ENCODE measurements at regions not wholly inside any gene's neighbourhood (a gene's known extent, or its start where the extent isn't known, plus 50 kb on each side); places are given as distances from the start of the nearest gene placed in this dataset.

GRCh38 chr6:115058414-115059211 is 715.8 kb upstream of the HS3ST5 start:
- TF ChIP-seq POLR2A (IDR thresholded peaks at IDR 0.05; ENCODE audit: extremely low read depth, insufficient read length) = no peak
- TF ChIP-seq, protein P1, sequence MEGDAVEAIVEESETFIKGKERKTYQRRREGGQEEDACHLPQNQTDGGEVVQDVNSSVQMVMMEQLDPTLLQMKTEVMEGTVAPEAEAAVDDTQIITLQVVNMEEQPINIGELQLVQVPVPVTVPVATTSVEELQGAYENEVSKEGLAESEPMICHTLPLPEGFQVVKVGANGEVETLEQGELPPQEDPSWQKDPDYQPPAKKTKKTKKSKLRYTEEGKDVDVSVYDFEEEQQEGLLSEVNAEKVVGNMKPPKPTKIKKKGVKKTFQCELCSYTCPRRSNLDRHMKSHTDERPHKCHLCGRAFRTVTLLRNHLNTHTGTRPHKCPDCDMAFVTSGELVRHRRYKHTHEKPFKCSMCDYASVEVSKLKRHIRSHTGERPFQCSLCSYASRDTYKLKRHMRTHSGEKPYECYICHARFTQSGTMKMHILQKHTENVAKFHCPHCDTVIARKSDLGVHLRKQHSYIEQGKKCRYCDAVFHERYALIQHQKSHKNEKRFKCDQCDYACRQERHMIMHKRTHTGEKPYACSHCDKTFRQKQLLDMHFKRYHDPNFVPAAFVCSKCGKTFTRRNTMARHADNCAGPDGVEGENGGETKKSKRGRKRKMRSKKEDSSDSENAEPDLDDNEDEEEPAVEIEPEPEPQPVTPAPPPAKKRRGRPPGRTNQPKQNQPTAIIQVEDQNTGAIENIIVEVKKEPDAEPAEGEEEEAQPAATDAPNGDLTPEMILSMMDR (IDR thresholded peaks at IDR 0.05; ENCODE audit: low read depth, low read length) = no peak
- TF ChIP-seq, protein P2, sequence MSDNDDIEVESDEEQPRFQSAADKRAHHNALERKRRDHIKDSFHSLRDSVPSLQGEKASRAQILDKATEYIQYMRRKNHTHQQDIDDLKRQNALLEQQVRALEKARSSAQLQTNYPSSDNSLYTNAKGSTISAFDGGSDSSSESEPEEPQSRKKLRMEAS (IDR thresholded peaks at IDR 0.05; ENCODE audit: low read depth, low read length) = no peak
- TF ChIP-seq MYC (IDR thresholded peaks at IDR 0.05; ENCODE audit: low read depth, low read length) = no peak

Data from NB4 (cell line).